ENCODE measurements at regions not wholly inside any gene's neighbourhood (a gene's known extent, or its start where the extent isn't known, plus 50 kb on each side); places are given as distances from the start of the nearest gene placed in this dataset.

DNA sequence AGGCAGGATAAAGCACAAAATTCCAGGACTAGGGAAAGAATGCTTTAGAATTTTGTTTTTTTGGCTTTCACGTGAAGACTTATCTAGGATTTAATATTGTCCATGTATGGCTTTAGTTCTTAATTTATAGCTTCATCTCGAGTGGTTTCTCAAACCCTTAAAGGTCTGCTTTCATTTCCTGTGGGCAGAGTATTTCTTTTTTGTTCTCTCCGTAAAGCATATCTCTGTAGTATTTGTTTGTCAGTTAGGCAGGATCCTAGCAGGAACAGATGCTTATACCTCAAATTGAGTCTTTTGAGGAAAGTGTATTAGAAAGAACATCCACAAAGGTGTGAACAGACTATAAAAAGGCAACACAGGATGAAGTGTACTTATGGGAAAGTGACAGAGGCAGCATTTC lies 697.1 kb upstream of the SEL1L start:
- no peak for TF ChIP-seq CTCF (IDR thresholded peaks at IDR 0.05; ENCODE audit: insufficient read depth, low read length, poor library complexity, severe bottlenecking)
- Histone ChIP-seq H3K36me3 (ENCODE audit: control insufficient read depth, insufficient read depth, low read length) (no peaks in the 10 kb centered on the region), H3K27me3 (replicated peaks; ENCODE audit: control insufficient read depth, insufficient read depth, low read length) (no peaks in the 10 kb centered on the region), H3K4me3 (replicated peaks; ENCODE audit: low read depth, low read length) (no peak overlapping the region)
- no peak for DNase-seq (ENCODE audit: extremely low read depth, insufficient read length)

DNA sequence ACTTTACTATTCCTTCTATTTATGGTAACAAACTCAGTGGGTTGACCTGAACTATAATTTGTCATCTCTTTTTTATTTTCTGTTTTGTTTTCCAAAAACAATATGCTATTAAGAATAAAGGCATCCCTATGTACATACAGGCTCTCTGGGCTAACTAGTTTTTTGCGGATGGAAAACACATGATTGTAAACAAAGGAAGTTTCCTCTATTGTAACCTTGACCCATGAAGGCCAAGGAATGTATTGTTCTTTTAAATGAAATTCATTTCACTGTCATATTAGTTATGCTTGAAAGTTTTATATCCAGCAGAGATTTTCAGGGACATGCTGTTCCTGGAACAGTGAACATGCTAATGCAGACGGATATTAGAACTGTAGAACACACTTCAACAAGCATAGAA lies 705.0 kb upstream of the SEL1L start:
- Histone ChIP-seq H3K4me3 (replicated peaks; ENCODE audit: low read depth, low read length) (no peak overlapping the region), H3K27me3 (replicated peaks; ENCODE audit: control insufficient read depth, insufficient read depth, low read length) (no peaks in the 10 kb centered on the region), H3K36me3 (ENCODE audit: control insufficient read depth, insufficient read depth, low read length) (no peaks in the 10 kb centered on the region)
- TF ChIP-seq CTCF (IDR thresholded peaks at IDR 0.05; ENCODE audit: insufficient read depth, low read length, poor library complexity, severe bottlenecking) = no peak
- DNase-seq (ENCODE audit: extremely low read depth, insufficient read length) = no peak

DNA sequence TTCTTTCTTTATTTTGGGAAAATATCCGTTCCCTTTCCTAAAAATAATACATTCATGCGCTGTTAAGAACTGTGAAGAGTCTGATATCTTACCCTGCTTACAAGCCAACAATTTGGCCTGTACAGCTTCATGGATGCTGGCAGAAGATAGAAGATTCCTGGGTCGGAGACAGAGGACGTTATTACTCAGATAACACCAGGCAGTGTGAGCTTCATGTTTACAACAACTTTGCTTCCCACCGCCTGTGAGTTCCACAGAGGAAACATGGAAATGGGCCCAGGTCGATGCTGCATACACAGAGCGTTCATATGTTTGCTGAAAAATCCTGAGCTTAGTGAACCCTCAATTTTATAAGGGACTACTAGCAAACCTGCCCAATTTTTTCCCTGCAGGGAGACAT lies 705.6 kb upstream of the SEL1L start:
- no peak overlapping the region for H3K4me3 ChIP-seq (replicated peaks; ENCODE audit: low read depth, low read length)
- H3K27me3 ChIP-seq (replicated peaks; ENCODE audit: control insufficient read depth, insufficient read depth, low read length) = no peaks in the 10 kb centered on the region
- DNase-seq (ENCODE audit: extremely low read depth, insufficient read length) = no peak
- TF ChIP-seq CTCF (IDR thresholded peaks at IDR 0.05; ENCODE audit: insufficient read depth, low read length, poor library complexity, severe bottlenecking) = no peak
- H3K36me3 ChIP-seq (ENCODE audit: control insufficient read depth, insufficient read depth, low read length) = no peaks in the 10 kb centered on the region

DNA sequence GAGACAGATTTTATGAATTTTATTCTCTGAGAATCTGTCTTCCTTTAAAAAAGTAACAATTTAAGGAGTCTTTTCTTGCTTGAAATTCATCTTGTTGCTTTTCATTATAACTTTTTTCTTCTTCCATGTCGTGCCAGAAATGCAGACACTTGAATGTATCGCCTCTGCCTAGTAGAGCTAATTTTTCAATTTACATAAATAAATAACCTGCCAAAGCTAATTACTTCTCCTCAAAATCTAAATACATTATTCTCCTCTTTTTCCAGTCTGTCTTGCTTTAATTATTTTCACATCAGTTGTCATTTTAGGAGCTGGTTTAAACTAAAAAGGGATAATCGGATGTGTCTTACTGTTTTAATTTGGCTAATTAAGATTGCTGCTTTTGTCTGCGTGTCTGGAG lies 711.1 kb upstream of the SEL1L start:
- no peak for TF ChIP-seq CTCF (IDR thresholded peaks at IDR 0.05; ENCODE audit: insufficient read depth, low read length, poor library complexity, severe bottlenecking)
- Histone ChIP-seq H3K4me3 (replicated peaks; ENCODE audit: low read depth, low read length) (no peak overlapping the region), H3K27me3 (replicated peaks; ENCODE audit: control insufficient read depth, insufficient read depth, low read length) (no peaks in the 10 kb centered on the region), H3K36me3 (ENCODE audit: control insufficient read depth, insufficient read depth, low read length) (no peaks in the 10 kb centered on the region)
- DNase-seq (ENCODE audit: extremely low read depth, insufficient read length) = no peak

DNA sequence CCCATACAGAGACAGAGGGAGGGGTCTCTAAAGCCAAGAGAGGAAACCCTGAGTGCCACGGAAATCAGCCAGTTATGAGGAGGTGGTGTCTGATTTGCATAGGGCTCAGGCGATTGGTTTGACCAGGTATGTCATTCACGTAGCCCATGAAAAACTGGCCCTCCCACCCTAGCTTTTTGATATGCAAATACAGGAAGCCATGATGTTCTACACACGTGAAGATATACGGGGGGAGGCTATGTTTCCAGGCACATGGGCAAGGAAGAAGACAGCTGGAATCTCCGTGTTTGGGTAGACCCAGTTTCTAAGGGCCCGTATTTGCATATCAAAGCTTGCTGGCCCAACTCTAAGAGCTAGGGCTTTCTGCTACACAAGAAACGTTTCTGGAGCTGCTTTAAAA lies 717.8 kb upstream of the SEL1L start:
- H3K27me3 ChIP-seq (replicated peaks; ENCODE audit: control insufficient read depth, insufficient read depth, low read length) = no peaks in the 10 kb centered on the region
- H3K4me3 ChIP-seq (replicated peaks; ENCODE audit: low read depth, low read length) = no peak overlapping the region
- no peaks in the 10 kb centered on the region for H3K36me3 ChIP-seq (ENCODE audit: control insufficient read depth, insufficient read depth, low read length)
- no peak for DNase-seq (ENCODE audit: extremely low read depth, insufficient read length)
- no peak for TF ChIP-seq CTCF (IDR thresholded peaks at IDR 0.05; ENCODE audit: insufficient read depth, low read length, poor library complexity, severe bottlenecking)

GRCh38 chr14:82270286-82270685 lies 736.6 kb upstream of the SEL1L start:
- H3K36me3 ChIP-seq (ENCODE audit: control insufficient read depth, insufficient read depth, low read length) = no peaks in the 10 kb centered on the region
- H3K4me3 ChIP-seq (replicated peaks; ENCODE audit: low read depth, low read length) = no peak overlapping the region
- no peaks in the 10 kb centered on the region for H3K27me3 ChIP-seq (replicated peaks; ENCODE audit: control insufficient read depth, insufficient read depth, low read length)
- DNase-seq (ENCODE audit: extremely low read depth, insufficient read length) = no peak
- TF ChIP-seq CTCF (IDR thresholded peaks at IDR 0.05; ENCODE audit: insufficient read depth, low read length, poor library complexity, severe bottlenecking) = no peak
